Neutrophil (primary cell): ENCODE measurements at regions not wholly inside any gene's neighbourhood (a gene's known extent, or its start where the extent isn't known, plus 50 kb on each side); places are given as distances from the start of the nearest gene placed in this dataset.

ENCODE experiments used
- H3K27ac ChIP-seq: fragments of 200-600 bp; sonication (generic); 2 replicates; pipeline ENCODE4 v1.5.1; 2016; ENCODE audit warnings: mild to moderate bottlenecking, moderate library complexity
- H3K27me3 ChIP-seq: fragments of 200-600 bp; sonication (generic); 2 replicates; pipeline ENCODE4 v1.6.0; 2016; ENCODE audit warnings: mild to moderate bottlenecking
- H3K36me3 ChIP-seq: fragments of 200-600 bp; sonication (generic); 2 replicates; pipeline ENCODE4 v1.5.1; 2017
- H3K4me1 ChIP-seq, 2 experiments: fragments of 200-600 bp in 1 of 2; sonication (generic) in 1 of 2; 1 replicate in 1 of 2; 2 replicates in 1 of 2; pipeline versions ENCODE4 v1.5.1 to v1.6.1; 2013 to 2016; ENCODE audit warnings: low read depth in 1 of 2, low read length in 1 of 2, mild to moderate bottlenecking in 1 of 2, moderate library complexity in 1 of 2; ENCODE audit not compliant: control insufficient read depth in 1 of 2, insufficient read depth in 1 of 2
- H3K4me3 ChIP-seq, 2 experiments: fragments of 200-600 bp in 1 of 2; sonication (generic) in 1 of 2; 1 replicate in 1 of 2; 2 replicates in 1 of 2; pipeline ENCODE4 v1.5.1; 2013 to 2016; ENCODE audit warnings: low read depth in 1 of 2, low read length in 1 of 2, mild to moderate bottlenecking in 1 of 2, moderate library complexity in 1 of 2
- H3K9me3 ChIP-seq: fragments of 200-600 bp; sonication (generic); 2 replicates; pipeline ENCODE4 v1.5.1; 2016
- TF ChIP-seq, protein P1 (sequence below): fragments of 200-600 bp; sonication (generic); IDR thresholded peaks from 2 replicates; pipeline ENCODE4 v1.5.1; 2016; ENCODE audit warnings: antibody characterized with exemption

DNA sequence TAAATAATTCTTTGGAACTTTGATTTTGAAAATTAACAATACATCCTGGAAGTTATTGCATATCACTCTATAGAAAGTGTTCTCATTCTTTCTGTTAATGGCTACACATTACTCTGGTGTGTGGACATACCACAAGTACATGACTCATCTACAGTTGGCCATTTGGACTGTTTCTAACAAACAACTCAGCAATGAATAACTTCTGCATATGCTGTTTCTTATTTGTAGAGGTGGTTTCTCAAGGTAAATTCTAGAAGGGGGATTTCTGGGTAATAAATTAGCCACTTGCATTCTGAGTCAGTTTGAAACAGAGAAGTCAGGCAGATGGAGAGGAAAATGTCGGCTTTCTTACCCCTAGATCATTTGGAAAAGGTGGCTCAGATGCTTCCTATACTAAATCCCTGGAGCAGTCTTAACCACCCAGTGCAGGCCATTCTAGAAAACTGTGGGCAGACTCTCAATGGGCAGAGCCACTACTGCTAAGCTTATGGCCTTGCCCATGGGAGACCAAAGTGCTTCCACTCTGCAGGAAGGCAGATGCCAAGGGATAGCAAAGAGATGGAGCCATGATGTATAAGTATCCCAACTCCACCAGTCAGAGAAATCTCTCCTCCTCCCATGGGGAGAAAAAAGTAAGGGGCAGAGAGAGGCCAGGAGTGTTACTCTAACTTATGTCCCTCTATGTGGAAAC is 194.0 kb upstream of the PLPP4 start:
- Histone ChIP-seq H3K27ac (no peak overlapping the region), H3K4me3 (no peak overlapping the region)
- TF ChIP-seq, protein P1, sequence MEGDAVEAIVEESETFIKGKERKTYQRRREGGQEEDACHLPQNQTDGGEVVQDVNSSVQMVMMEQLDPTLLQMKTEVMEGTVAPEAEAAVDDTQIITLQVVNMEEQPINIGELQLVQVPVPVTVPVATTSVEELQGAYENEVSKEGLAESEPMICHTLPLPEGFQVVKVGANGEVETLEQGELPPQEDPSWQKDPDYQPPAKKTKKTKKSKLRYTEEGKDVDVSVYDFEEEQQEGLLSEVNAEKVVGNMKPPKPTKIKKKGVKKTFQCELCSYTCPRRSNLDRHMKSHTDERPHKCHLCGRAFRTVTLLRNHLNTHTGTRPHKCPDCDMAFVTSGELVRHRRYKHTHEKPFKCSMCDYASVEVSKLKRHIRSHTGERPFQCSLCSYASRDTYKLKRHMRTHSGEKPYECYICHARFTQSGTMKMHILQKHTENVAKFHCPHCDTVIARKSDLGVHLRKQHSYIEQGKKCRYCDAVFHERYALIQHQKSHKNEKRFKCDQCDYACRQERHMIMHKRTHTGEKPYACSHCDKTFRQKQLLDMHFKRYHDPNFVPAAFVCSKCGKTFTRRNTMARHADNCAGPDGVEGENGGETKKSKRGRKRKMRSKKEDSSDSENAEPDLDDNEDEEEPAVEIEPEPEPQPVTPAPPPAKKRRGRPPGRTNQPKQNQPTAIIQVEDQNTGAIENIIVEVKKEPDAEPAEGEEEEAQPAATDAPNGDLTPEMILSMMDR = no peak

DNA sequence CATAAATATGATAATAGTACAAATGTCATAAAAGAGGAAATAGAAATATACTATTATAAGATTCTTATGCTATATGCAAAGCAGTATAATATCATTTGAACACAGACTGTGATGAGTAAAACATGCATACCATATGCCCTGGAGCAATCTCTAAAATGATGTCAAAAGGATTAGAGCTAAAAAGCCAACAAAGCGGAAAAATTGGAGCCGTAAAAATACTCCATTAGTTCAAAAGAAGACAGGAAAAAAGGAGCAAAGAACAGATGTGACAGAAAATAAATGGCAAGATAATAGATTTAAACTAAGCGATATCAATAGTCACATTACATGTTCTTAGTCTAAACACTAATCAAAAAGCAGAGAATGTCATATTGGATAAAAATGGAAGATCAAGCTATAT is 191.0 kb upstream of the PLPP4 start:
- TF ChIP-seq, protein P1 = no peak
- Histone ChIP-seq H3K4me3 (no peak overlapping the region), H3K27ac (no peak overlapping the region), H3K9me3 (no peaks in the 10 kb centered on the region), H3K36me3 (no peaks in the 10 kb centered on the region), H3K27me3 (no peaks in the 10 kb centered on the region), H3K4me1 (no peaks in the 10 kb centered on the region)

More for the DNA sequence above, 194.0 kb upstream of the PLPP4 start:
- Histone ChIP-seq H3K4me1 (no peaks in the 10 kb centered on the region), H3K36me3 (no peaks in the 10 kb centered on the region), H3K9me3 (no peaks in the 10 kb centered on the region), H3K27me3 (no peaks in the 10 kb centered on the region)

DNA sequence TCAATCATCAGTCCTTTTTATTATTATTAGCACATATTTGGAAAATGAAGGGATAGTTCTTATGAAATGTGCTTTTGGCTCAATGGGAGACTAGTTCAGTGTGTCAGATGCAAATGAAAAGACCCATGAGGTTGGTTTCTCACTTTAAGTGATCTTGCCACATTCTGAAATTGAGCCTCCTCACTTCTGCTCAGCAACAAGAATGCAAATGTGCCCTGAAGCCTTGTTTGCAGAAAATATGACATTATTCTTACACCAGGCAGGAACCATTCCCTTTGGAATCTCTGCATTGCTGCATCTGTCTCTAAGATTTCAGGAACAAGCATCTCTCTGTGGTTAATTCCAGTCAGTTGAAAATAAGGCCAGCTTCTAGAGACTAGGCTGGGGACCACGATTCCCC is 186.1 kb upstream of the PLPP4 start:
- no peak overlapping the region for H3K27ac ChIP-seq
- H3K4me3 ChIP-seq = no peak overlapping the region
- H3K4me1 ChIP-seq = no peaks in the 10 kb centered on the region
- TF ChIP-seq, protein P1 = no peak
- H3K36me3 ChIP-seq = no peaks in the 10 kb centered on the region
- no peaks in the 10 kb centered on the region for H3K27me3 ChIP-seq
- H3K9me3 ChIP-seq = no peaks in the 10 kb centered on the region

DNA sequence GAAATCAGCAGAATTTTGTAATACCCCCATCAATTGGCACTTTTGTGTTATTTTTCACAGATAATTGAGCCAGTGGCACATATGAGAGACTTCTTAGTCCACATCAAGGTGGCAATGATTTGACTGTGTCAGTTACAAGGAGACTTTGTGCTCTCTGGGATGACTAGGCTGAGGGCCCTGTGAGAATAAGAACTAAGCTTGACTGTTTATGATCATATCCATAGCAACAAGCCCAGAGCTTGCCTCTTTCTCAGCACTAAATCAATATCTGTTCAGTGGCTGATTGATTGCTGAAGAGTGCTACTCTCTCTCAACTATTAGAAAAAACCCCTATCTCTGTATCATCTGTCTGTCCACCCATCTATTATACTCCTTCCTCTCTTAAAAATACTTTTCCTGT is 185.3 kb upstream of the PLPP4 start:
- H3K9me3 ChIP-seq = no peaks in the 10 kb centered on the region
- TF ChIP-seq, protein P1 = no peak

DNA sequence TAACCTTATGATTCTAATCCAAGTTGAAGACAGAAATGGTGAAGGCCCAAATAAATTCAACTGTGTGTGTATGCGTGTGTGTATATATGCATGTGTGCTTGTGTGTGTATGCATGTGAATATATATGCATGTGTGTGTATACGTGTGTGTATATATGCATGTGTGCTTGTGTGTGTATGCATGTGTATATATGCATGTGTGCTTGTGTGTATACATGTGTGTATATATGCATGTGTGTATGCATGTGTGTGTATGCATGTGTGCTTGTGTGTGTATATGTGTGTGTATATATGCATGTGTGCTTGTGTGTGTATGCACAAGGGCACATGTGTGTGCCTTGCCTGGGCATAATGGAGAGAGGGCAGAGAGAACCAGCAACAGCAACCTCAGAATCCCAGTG is 184.7 kb upstream of the PLPP4 start:
- TF ChIP-seq, protein P1 = no peak
- Histone ChIP-seq H3K4me1 (no peaks in the 10 kb centered on the region), H3K4me3 (no peak overlapping the region), H3K27me3 (no peaks in the 10 kb centered on the region), H3K9me3 (no peaks in the 10 kb centered on the region), H3K36me3 (no peaks in the 10 kb centered on the region), H3K27ac (no peak overlapping the region)

More for the DNA sequence above, 185.3 kb upstream of the PLPP4 start:
- no peaks in the 10 kb centered on the region for H3K36me3 ChIP-seq
- no peaks in the 10 kb centered on the region for H3K27me3 ChIP-seq
- H3K27ac ChIP-seq = no peak overlapping the region
- no peaks in the 10 kb centered on the region for H3K4me1 ChIP-seq
- H3K4me3 ChIP-seq = no peak overlapping the region
